ENCODE measurements at regions not wholly inside any gene's neighbourhood (a gene's known extent, or its start where the extent isn't known, plus 50 kb on each side); places are given as distances from the start of the nearest gene placed in this dataset.

DNA sequence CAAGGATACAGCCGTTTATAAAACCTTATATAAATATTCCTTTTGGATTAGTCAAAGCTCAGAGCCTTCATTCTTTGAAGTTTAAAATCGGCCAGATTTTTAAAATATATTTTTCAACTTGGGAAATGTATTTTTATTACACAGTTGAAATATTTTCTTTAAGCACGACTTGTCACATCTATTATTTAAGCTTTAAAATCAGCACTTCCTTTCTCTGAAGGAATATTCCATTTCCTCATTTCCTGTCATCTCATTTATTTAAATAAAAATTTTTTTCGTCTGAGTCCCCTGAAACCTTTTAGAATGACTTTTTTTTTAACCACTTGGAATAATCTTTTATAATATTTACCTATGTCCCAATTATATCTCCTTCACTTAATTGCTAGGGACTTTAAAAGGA lies 107.5 kb upstream of the PDE3A start:
- DNase-seq (ENCODE audit: low read depth in 3 of 3) = no peak

GRCh38 chr12:20262119-20262518 lies 106.2 kb upstream of the PDE3A start:
- no peak for DNase-seq (ENCODE audit: low read depth in 3 of 3)

- DNase-seq (ENCODE audit: low read depth in 3 of 3) = no peak
Observed at GRCh38 chr12:20264026-20264425, 104.3 kb upstream of the PDE3A start.

GRCh38 chr12:20264608-20265114 lies 103.7 kb upstream of the PDE3A start:
- no peak for DNase-seq (ENCODE audit: low read depth in 3 of 3)

DNA sequence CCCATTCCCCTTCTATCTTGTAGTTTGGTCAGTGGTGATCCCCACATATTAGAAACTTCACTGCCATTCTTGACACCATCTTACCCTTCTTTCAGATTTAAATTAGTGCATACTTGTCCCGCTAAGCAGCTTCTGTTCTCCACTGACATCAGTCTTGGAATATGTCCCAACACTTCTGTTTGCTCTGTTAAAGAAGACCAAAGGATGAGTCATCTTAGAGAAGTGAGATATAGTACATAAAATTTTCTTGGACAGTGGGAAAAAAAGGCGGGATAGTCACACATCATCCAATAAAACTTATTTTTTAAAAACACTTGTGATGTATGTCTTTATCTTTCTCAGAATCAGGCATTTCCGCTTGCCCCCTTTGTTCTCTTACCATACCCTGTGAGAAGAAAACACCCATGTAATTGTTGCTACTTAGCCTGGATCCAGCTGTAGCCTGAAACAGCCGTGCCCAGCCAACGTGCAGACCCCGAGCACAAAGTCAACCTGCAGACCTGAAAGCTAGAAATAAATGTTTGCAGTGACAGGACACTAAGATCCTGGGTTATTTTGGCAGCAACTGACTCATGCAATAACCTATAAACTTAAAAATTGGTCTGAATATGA lies 100.1 kb upstream of the PDE3A start:
- DNase-seq (ENCODE audit: low read depth in 3 of 3) = no peak

DNA sequence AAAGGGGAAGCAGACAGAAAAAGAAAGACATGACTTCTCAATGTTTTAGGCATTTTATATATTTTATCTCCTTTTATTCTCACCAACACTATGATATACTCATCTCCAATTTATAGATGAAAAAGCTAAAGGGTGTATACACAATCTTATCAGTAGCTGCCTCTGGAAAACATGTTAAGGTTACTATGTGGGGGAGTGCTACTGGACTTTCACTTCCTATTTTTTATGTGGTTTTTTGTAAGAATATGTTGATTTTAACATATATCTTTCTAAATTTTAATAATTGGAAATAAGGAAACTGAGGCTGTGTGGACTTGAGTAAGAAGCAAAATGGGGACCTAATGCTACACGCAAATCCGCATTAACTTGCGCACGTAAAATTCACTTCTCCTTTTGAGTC lies 99.6 kb upstream of the PDE3A start:
- no peak for DNase-seq (ENCODE audit: low read depth in 3 of 3)

- DNase-seq (ENCODE audit: low read depth in 3 of 3) = no peak
Observed at GRCh38 chr12:20269337-20270067, 98.8 kb upstream of the PDE3A start.

DNA sequence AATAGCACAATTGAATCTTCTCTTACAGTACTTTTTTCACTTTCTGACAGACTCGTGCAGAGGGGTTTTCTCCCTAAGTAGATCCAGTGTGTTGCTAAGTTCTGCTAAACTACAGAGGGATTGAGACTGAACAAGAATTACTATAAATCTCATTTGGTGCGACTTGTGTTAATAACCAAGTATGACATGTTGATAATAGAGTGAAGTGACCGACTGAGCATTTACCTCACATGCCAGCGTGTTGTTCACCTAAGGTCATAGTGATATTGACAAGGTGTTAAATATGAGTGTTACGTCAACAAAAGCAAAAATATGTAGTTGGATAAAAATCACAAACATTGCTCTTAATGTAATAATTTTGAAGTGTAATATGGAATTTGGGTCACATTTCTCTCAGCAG lies 97.8 kb upstream of the PDE3A start:
- DNase-seq (ENCODE audit: low read depth in 3 of 3) = no peak

DNA sequence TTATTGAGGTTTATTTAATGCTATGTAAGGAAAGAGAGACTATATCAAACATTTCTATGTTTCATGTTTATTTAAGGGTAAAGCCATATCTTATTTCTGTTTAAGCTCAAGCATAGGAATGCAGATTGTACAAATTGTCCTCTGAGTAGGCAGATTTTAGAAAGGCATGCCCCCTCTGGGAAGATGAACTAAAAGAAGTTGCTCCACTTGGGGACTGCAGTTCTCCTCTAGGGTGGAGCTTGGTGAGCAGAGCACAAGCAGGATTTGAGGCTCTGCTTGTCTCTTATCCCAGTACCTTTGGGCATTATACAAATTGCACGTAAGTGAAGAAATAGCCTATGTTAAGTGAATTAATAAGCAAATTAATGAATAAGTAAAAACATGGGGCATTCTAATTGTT lies 96.2 kb upstream of the PDE3A start:
- DNase-seq (ENCODE audit: low read depth in 3 of 3) = no peak

GRCh38 chr12:20272801-20273200 lies 95.5 kb upstream of the PDE3A start:
- no peak for DNase-seq (ENCODE audit: low read depth in 3 of 3)

DNA sequence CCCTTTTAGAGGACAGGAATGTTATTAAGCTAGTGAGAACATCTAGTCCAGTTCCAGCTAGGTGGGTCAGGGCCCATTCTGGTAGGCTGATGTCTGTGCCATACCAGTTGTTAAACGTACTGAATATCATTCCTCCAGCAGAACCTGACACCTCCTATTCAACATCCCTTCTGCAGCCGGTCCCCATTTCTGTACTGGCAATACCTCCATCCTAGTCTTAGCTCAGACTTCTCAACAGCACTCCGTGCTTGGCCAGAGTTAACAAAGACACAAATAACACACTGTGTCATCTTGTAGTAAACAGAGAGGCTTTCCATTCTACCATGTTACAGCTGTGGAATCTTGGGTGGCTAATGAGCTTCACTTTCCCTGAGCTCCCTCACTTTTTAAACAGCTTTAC lies 94.3 kb upstream of the PDE3A start:
- no peak for DNase-seq (ENCODE audit: low read depth in 3 of 3)

- DNase-seq (ENCODE audit: low read depth in 3 of 3) = no peak
Observed at GRCh38 chr12:20278276-20278675, 90.1 kb upstream of the PDE3A start.

DNA sequence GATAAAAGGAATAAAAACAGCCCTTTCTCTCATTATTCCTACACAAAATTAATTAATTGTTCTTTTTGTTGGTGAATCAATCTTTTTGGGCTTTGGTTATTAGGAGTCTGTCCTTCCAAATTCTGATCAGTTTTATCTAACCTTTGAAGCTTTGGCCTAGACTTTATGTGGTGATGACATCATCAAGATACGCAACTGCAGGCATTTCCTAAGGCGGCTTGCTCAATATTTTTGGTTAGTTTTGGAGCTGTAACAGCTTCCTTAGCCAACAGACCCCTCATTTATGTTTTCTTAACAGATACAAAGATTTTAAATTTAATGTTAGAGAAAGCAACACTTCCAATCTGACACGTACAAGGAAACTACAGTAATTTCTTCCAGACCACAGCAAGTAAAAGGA lies 87.8 kb upstream of the PDE3A start:
- DNase-seq (ENCODE audit: low read depth in 3 of 3) = no peak

GRCh38 chr12:20282401-20282800 lies 85.9 kb upstream of the PDE3A start:
- no peak for DNase-seq (ENCODE audit: low read depth in 3 of 3)

DNA sequence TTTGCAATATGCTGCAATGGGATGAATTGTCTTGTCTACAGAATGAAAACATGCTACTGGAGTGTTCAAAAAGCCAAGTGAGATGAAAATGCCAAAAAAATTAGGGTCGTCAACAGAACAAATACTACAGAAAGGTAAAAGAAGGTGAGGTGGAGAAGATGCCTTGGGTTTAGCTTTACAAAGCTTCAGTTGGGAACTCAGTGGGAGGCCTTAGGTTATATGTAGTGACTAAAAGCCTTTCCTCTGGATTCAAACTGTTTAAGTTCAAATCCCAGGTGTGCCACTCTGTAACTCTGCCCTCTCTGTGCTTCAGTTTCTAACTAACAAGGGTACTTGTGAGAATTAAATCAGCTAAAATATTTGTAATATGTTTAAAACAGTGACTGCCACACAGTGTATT lies 84.9 kb upstream of the PDE3A start:
- DNase-seq (ENCODE audit: low read depth in 3 of 3) = no peak

DNA sequence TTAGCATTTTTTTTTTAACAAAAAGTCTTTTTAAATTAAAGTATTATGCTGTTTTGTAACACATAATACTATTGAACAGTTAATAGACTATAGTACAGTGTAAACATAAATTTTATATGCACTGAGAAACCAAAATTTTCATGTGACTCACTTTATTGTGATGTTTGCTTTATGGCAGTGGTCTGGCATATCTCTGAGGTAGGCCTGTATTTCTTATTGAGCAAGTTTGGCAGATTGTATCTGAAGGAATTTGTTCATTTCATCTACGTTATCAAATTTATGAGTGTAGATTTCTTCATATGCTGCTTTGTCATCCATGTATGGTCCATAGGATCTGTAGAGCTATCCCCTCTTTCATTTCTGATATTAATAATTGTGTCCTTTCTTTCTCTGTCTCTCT lies 78.8 kb upstream of the PDE3A start:
- no peak for DNase-seq (ENCODE audit: low read depth in 3 of 3)

DNA sequence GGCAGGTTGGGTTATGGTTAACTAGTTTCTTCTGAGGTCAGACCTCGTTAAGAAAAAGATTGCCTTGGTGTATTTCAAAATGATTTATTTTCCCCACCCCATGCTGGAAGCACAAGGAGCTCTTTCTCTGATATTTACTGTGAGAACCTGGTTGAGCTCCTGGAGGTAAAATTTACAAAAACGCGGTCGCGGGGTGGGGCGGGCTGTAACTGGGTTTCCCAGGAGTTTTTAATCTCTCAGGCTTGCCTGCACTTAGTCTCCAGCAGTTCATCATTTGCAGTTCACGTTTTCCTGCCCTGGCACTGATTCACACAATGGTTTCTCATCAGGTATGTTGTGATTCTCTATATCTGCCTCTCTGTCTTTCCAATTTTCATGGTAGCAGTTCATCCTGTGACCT lies 67.9 kb upstream of the PDE3A start:
- no peak for DNase-seq (ENCODE audit: low read depth in 3 of 3)

GRCh38 chr12:20305470-20305869 lies 62.9 kb upstream of the PDE3A start:
- DNase-seq (ENCODE audit: low read depth in 3 of 3) = no peak

DNA sequence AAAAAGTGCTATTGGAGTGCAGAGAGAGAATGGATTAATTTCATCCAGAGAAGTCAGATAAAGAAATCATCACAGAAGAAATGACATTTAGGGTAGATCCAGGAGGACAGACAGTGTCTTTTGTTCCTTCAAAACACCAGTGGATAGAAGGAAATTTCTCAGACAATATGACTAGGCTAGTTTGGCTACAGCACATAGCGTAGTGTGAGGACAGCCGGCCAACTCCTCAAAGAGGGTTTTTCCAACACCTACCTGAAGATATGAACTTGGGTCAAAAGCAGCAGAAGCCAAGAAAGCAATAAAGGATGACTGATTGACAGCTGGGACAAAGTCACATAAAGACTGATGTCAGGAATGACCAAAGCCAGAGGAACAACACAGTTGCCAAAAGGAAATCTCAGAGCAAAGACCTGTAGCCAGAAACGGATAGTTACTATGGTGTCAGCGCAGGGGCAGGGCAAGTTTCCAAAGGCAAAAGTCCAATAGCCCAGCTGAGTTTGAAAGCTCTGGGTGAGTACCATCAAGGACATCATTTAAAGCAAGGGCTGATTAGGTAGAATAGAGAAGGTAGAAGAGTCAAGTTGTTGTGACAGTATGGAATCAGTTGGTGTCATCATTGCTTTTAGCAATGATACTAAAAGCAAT lies 58.7 kb upstream of the PDE3A start:
- DNase-seq (ENCODE audit: low read depth in 3 of 3) = no peak

GRCh38 chr12:20314328-20314727 lies 54.0 kb upstream of the PDE3A start:
- no peak for DNase-seq (ENCODE audit: low read depth in 3 of 3)

- DNase-seq (ENCODE audit: low read depth in 3 of 3) = no peak
Observed at GRCh38 chr12:20317554-20317953, 50.8 kb upstream of the PDE3A start.

All from stimulated activated CD4-positive, alpha-beta T cell treated with anti-CD3 and anti-CD28 coated beads, TNF-alpha, amount 100 ng/mL, for 24 hours (primary cell).